Right lobe of liver (tissue), 4 donors: ENCODE measurements at regions not wholly inside any gene's neighbourhood (a gene's known extent, or its start where the extent isn't known, plus 50 kb on each side); places are given as distances from the start of the nearest gene placed in this dataset.

Source experiments
- POLR2A ChIP-seq: fragments of 450-650 bp; IDR thresholded peaks from one replicate; pipeline ENCODE4 v1.6.1; 2017; ENCODE audit warnings: antibody characterized with exemption, mild to moderate bottlenecking
- TF ChIP-seq, protein P1 (sequence below), 4 donors: fragments of 200-600 bp in 3 of 4; fragments of 450-650 bp in 1 of 4; IDR thresholded peaks; one replicate each; pipeline versions ENCODE4 v1.5.1 to v1.8.0; 2016 to 2022; ENCODE audit warnings: antibody characterized with exemption in 4 of 4, mild to moderate bottlenecking in 2 of 4
- donor health status: DM: no; HTN: no; CAD: no.
- donor health status: DM: no; HTN: no; CAD: no.
- donor health status: DM: no; HTN: yes; CAD: no.

DNA sequence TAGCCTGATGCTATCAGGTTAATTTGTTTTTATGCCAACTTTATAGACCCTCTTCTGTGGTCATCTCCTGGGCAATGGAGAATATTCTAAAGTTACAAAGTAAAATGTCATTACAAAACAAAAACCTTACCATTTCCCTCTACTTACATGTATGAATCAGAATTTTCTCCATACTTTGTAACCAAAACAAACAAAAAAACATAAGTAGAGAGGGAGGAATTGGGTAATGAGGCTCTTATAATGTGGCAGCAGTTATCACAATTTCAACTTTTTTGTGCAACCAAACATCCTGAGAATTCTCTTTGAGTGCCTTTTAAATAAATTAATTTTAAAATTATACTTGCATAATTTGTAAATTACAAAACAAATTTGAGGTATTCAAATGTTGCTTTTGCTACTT lies 332.8 kb downstream of the TXNL1 start:
- TF ChIP-seq, protein P1, sequence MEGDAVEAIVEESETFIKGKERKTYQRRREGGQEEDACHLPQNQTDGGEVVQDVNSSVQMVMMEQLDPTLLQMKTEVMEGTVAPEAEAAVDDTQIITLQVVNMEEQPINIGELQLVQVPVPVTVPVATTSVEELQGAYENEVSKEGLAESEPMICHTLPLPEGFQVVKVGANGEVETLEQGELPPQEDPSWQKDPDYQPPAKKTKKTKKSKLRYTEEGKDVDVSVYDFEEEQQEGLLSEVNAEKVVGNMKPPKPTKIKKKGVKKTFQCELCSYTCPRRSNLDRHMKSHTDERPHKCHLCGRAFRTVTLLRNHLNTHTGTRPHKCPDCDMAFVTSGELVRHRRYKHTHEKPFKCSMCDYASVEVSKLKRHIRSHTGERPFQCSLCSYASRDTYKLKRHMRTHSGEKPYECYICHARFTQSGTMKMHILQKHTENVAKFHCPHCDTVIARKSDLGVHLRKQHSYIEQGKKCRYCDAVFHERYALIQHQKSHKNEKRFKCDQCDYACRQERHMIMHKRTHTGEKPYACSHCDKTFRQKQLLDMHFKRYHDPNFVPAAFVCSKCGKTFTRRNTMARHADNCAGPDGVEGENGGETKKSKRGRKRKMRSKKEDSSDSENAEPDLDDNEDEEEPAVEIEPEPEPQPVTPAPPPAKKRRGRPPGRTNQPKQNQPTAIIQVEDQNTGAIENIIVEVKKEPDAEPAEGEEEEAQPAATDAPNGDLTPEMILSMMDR (IDR thresholded peaks at IDR 0.05): no peak
- no peak for TF ChIP-seq POLR2A
